GM23338 (cell line): ENCODE measurements at regions not wholly inside any gene's neighbourhood (a gene's known extent, or its start where the extent isn't known, plus 50 kb on each side); places are given as distances from the start of the nearest gene placed in this dataset.
A peak's percentile ranks its signal among the peaks of the same experiment; 100 is the strongest.

Experiments
- ATAC-seq: fragments of 200-7000 bp; cut with Tn5 transposase; 3 replicates; pipeline ENCODE4 v1.9.1; 2020
- DNase-seq: peaks from one replicate; pipeline ENCODE4 v3.0.0-alpha.2; 2015; ENCODE audit warnings: low spot score
- H2AFZ ChIP-seq: fragments of 200-600 bp; sonication (generic); 2 replicates; pipeline ENCODE4 v1.8.0; 2016; ENCODE audit warnings: antibody characterized with exemption, mild to moderate bottlenecking, moderate library complexity
- H3F3A ChIP-seq: fragments of 200-600 bp; sonication (generic); replicated peaks from 2 replicates; pipeline ENCODE4 v1.8.0; 2017; ENCODE audit warnings: antibody characterized with exemption, mixed run types, low read depth
- H3K27ac ChIP-seq: fragments of 200-600 bp; sonication (generic); 2 replicates; pipeline ENCODE4 v1.6.1; 2016; ENCODE audit warnings: low read depth
- H3K27me3 ChIP-seq: fragments of 200-600 bp; sonication (generic); 2 replicates; pipeline ENCODE4 v1.8.0; 2016; ENCODE audit warnings: mild to moderate bottlenecking, mixed run types, moderate library complexity; ENCODE audit not compliant: insufficient read depth
- H3K36me3 ChIP-seq: fragments of 200-600 bp; sonication (generic); 2 replicates; pipeline ENCODE4 v1.8.0; 2016; ENCODE audit warnings: mild to moderate bottlenecking; ENCODE audit not compliant: insufficient read depth
- H3K4me1 ChIP-seq: fragments of 200-600 bp; sonication (generic); 2 replicates; pipeline ENCODE4 v1.8.0; 2016; ENCODE audit warnings: mild to moderate bottlenecking, moderate library complexity; ENCODE audit not compliant: insufficient read depth
- H3K4me2 ChIP-seq: fragments of 200-600 bp; sonication (generic); 2 replicates; pipeline ENCODE4 v1.7.1; 2017; ENCODE audit warnings: mixed run types
- H3K4me3 ChIP-seq: fragments of 200-600 bp; sonication (generic); 2 replicates; pipeline ENCODE4 v1.6.1; 2016; ENCODE audit warnings: mixed run types
- H3K79me2 ChIP-seq: fragments of 200-600 bp; sonication (generic); replicated peaks from 2 replicates; pipeline ENCODE4 v1.8.0; 2017; ENCODE audit warnings: mild to moderate bottlenecking; ENCODE audit not compliant: insufficient read depth
- H3K9me2 ChIP-seq: fragments of 200-600 bp; sonication (generic); 2 replicates; pipeline ENCODE4 v1.8.0; 2017; ENCODE audit not compliant: insufficient read depth
- H4K20me1 ChIP-seq: fragments of 200-600 bp; sonication (generic); replicated peaks from 2 replicates; pipeline ENCODE4 v1.8.0; 2017; ENCODE audit warnings: mild to moderate bottlenecking; ENCODE audit not compliant: insufficient read depth
- H3K27ac Mint-ChIP-seq: 2 replicates; pipeline ENCODE4 v1.8.0; 2020; ENCODE audit warnings: inconsistent platforms, mild to moderate bottlenecking, moderate library complexity, mixed read lengths
- H3K27me3 Mint-ChIP-seq: 3 replicates; pipeline ENCODE4 v1.8.0; 2022; ENCODE audit warnings: low read depth, mild to moderate bottlenecking, moderate library complexity, mixed read lengths, inconsistent platforms; ENCODE audit not compliant: insufficient read depth, poor library complexity
- H3K36me3 Mint-ChIP-seq: 3 replicates; pipeline ENCODE4 v1.8.0; 2021; ENCODE audit warnings: low read depth, mild to moderate bottlenecking, inconsistent platforms, moderate library complexity, mixed read lengths
- H3K4me1 Mint-ChIP-seq: 3 replicates; pipeline ENCODE4 v1.8.0; 2020; ENCODE audit warnings: mild to moderate bottlenecking, inconsistent platforms, mixed read lengths
- H3K4me3 Mint-ChIP-seq: 3 replicates; pipeline ENCODE4 v1.8.0; 2021; ENCODE audit warnings: moderate library complexity, mild to moderate bottlenecking, inconsistent platforms, mixed read lengths
- H3K9me3 Mint-ChIP-seq: 3 replicates; pipeline ENCODE4 v1.8.0; 2020; ENCODE audit warnings: moderate library complexity, mild to moderate bottlenecking, inconsistent platforms, mixed read lengths
- CREB1 ChIP-seq: fragments of 250-450 bp; sonication (Bioruptor Pico); IDR thresholded peaks from 2 replicates; pipeline ENCODE4 v1.5.0; 2020; ENCODE audit warnings: low read depth, mild to moderate bottlenecking, moderate library complexity
- EZH2 ChIP-seq: fragments of 200-600 bp; sonication (generic); IDR thresholded peaks from one replicate; pipeline ENCODE4 v1.8.0; 2017; ENCODE audit warnings: antibody characterized with exemption, mild to moderate bottlenecking, low read depth; ENCODE audit not compliant: unreplicated experiment
- EZH2phosphoT487 ChIP-seq: fragments of 200-600 bp; sonication (generic); IDR thresholded peaks from one replicate; pipeline ENCODE4 v1.8.1; 2018; ENCODE audit warnings: antibody characterized with exemption; ENCODE audit not compliant: unreplicated experiment
- JUNB ChIP-seq: IDR thresholded peaks from one replicate; pipeline ENCODE4 v1.6.1; 2016; ENCODE audit warnings: antibody characterized with exemption; ENCODE audit not compliant: unreplicated experiment
- NANOG ChIP-seq: IDR thresholded peaks from 2 replicates; pipeline ENCODE4 v1.6.1; 2016; ENCODE audit warnings: antibody characterized with exemption, borderline replicate concordance
- POLR2AphosphoS5 ChIP-seq: IDR thresholded peaks from 2 replicates; pipeline ENCODE4 v1.6.1; 2016; ENCODE audit warnings: antibody characterized with exemption, low read depth
- STAT1 ChIP-seq: IDR thresholded peaks from one replicate; pipeline ENCODE4 v1.6.1; 2016; ENCODE audit warnings: antibody characterized with exemption; ENCODE audit not compliant: unreplicated experiment
- ZNF114 ChIP-seq: fragments of 250-450 bp; sonication (Bioruptor Pico); IDR thresholded peaks from 2 replicates; pipeline ENCODE4 v1.5.0; 2020; ENCODE audit warnings: mild to moderate bottlenecking, moderate library complexity
- ZNF331 ChIP-seq: fragments of 250-450 bp; sonication (Bioruptor Pico); IDR thresholded peaks from 2 replicates; pipeline ENCODE4 v1.5.0; 2020; ENCODE audit warnings: low read depth, mild to moderate bottlenecking, moderate library complexity
- TF ChIP-seq, protein P1 (sequence below): fragments of 250-450 bp; sonication (Bioruptor Pico); IDR thresholded peaks from 2 replicates; pipeline ENCODE4 v1.5.0; 2020; ENCODE audit warnings: mild to moderate bottlenecking, moderate library complexity
- TF ChIP-seq, protein P2 (sequence below): IDR thresholded peaks from 2 replicates; pipeline ENCODE4 v1.6.1; 2016; ENCODE audit warnings: antibody characterized with exemption
- TF ChIP-seq, protein P3 (sequence below): IDR thresholded peaks from one replicate; pipeline ENCODE4 v1.6.1; 2018; ENCODE audit warnings: antibody characterized with exemption; ENCODE audit not compliant: unreplicated experiment
- TF ChIP-seq, protein P4 (sequence below), 2 experiments: fragments of 200-600 bp in 1 of 2; sonication (generic) in 1 of 2; conservative IDR thresholded peaks; 2 replicates each; pipeline versions ENCODE4 v1.5.1 to v1.6.1; 2016 to 2017; ENCODE audit warnings: antibody characterized with exemption in 2 of 2, low read depth in 2 of 2, mild to moderate bottlenecking in 2 of 2, moderate library complexity in 1 of 2

DNA sequence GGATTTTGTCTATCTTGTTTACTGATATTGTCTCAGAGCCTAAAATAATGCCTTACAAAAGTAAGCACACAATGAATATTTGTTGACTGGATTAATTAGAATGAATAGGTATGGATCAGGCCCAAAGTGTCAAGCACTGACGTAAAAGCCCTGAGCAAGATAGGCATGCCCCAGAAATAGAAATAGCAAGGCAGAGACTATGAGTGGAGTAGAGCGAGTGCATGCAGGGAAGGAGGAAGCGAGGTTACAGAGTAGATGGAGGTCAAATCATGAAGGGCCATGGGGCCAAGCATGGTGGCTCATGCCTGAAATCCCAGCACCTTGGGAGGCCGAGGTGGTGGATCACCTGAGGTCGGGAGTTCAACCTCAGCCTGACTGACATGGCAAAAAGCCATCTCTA, 51.6 kb upstream of the SFTPD start:
- ATAC-seq (no peak), DNase-seq (no peak)
- H3K4me3 Mint-ChIP-seq = no peak overlapping the region
- Histone ChIP-seq H3F3A (no peaks in the 10 kb centered on the region), H3K79me2 (no peaks in the 10 kb centered on the region), H3K4me3 (no peak overlapping the region), H3K27me3 (no peaks in the 10 kb centered on the region), H3K9me2 (no peaks in the 10 kb centered on the region), H2AFZ (peak overlapping the region; percentile 59; the same call in 1 of the 2 replicates), H3K4me1 (no peaks in the 10 kb centered on the region), H3K36me3 (no peaks in the 10 kb centered on the region), H3K27ac (no peak overlapping the region), H3K4me2 (no peak overlapping the region), H4K20me1 (no peaks in the 10 kb centered on the region)
- no peaks in the 10 kb centered on the region; the same call in 2 of the 3 replicates for H3K4me1 Mint-ChIP-seq
- no peak overlapping the region for H3K27ac Mint-ChIP-seq
- TF ChIP-seq, protein P1, sequence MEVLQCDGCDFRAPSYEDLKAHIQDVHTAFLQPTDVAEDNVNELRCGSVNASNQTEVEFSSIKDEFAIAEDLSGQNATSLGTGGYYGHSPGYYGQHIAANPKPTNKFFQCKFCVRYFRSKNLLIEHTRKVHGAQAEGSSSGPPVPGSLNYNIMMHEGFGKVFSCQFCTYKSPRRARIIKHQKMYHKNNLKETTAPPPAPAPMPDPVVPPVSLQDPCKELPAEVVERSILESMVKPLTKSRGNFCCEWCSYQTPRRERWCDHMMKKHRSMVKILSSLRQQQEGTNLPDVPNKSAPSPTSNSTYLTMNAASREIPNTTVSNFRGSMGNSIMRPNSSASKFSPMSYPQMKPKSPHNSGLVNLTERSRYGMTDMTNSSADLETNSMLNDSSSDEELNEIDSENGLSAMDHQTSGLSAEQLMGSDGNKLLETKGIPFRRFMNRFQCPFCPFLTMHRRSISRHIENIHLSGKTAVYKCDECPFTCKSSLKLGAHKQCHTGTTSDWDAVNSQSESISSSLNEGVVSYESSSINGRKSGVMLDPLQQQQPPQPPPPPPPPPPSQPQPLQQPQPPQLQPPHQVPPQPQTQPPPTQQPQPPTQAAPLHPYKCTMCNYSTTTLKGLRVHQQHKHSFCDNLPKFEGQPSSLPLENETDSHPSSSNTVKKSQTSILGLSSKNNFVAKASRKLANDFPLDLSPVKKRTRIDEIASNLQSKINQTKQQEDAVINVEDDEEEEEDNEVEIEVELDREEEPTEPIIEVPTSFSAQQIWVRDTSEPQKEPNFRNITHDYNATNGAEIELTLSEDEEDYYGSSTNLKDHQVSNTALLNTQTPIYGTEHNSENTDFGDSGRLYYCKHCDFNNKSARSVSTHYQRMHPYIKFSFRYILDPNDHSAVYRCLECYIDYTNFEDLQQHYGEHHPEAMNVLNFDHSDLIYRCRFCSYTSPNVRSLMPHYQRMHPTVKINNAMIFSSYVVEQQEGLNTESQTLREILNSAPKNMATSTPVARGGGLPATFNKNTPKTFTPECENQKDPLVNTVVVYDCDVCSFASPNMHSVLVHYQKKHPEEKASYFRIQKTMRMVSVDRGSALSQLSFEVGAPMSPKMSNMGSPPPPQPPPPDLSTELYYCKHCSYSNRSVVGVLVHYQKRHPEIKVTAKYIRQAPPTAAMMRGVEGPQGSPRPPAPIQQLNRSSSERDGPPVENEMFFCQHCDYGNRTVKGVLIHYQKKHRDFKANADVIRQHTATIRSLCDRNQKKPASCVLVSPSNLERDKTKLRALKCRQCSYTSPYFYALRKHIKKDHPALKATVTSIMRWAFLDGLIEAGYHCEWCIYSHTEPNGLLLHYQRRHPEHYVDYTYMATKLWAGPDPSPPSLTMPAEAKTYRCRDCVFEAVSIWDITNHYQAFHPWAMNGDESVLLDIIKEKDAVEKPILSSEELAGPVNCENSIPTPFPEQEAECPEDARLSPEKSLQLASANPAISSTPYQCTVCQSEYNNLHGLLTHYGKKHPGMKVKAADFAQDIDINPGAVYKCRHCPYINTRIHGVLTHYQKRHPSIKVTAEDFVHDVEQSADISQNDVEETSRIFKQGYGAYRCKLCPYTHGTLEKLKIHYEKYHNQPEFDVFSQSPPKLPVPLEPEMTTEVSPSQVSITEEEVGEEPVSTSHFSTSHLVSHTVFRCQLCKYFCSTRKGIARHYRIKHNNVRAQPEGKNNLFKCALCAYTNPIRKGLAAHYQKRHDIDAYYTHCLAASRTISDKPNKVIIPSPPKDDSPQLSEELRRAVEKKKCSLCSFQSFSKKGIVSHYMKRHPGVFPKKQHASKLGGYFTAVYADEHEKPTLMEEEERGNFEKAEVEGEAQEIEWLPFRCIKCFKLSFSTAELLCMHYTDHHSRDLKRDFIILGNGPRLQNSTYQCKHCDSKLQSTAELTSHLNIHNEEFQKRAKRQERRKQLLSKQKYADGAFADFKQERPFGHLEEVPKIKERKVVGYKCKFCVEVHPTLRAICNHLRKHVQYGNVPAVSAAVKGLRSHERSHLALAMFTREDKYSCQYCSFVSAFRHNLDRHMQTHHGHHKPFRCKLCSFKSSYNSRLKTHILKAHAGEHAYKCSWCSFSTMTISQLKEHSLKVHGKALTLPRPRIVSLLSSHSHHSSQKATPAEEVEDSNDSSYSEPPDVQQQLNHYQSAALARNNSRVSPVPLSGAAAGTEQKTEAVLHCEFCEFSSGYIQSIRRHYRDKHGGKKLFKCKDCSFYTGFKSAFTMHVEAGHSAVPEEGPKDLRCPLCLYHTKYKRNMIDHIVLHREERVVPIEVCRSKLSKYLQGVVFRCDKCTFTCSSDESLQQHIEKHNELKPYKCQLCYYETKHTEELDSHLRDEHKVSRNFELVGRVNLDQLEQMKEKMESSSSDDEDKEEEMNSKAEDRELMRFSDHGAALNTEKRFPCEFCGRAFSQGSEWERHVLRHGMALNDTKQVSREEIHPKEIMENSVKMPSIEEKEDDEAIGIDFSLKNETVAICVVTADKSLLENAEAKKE = no peak
- no peak for TF ChIP-seq EZH2
- no peak for TF ChIP-seq EZH2phosphoT487
- no peak for TF ChIP-seq ZNF114 (CRISPR knock-in tag)
- TF ChIP-seq JUNB = no peak
- no peak for TF ChIP-seq NANOG
- no peak for TF ChIP-seq POLR2AphosphoS5
- TF ChIP-seq, protein P2, sequence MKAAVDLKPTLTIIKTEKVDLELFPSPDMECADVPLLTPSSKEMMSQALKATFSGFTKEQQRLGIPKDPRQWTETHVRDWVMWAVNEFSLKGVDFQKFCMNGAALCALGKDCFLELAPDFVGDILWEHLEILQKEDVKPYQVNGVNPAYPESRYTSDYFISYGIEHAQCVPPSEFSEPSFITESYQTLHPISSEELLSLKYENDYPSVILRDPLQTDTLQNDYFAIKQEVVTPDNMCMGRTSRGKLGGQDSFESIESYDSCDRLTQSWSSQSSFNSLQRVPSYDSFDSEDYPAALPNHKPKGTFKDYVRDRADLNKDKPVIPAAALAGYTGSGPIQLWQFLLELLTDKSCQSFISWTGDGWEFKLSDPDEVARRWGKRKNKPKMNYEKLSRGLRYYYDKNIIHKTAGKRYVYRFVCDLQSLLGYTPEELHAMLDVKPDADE = no peak
- TF ChIP-seq ZNF331 (CRISPR knock-in tag) = no peak
- TF ChIP-seq, protein P3, sequence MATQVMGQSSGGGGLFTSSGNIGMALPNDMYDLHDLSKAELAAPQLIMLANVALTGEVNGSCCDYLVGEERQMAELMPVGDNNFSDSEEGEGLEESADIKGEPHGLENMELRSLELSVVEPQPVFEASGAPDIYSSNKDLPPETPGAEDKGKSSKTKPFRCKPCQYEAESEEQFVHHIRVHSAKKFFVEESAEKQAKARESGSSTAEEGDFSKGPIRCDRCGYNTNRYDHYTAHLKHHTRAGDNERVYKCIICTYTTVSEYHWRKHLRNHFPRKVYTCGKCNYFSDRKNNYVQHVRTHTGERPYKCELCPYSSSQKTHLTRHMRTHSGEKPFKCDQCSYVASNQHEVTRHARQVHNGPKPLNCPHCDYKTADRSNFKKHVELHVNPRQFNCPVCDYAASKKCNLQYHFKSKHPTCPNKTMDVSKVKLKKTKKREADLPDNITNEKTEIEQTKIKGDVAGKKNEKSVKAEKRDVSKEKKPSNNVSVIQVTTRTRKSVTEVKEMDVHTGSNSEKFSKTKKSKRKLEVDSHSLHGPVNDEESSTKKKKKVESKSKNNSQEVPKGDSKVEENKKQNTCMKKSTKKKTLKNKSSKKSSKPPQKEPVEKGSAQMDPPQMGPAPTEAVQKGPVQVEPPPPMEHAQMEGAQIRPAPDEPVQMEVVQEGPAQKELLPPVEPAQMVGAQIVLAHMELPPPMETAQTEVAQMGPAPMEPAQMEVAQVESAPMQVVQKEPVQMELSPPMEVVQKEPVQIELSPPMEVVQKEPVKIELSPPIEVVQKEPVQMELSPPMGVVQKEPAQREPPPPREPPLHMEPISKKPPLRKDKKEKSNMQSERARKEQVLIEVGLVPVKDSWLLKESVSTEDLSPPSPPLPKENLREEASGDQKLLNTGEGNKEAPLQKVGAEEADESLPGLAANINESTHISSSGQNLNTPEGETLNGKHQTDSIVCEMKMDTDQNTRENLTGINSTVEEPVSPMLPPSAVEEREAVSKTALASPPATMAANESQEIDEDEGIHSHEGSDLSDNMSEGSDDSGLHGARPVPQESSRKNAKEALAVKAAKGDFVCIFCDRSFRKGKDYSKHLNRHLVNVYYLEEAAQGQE = no peak
- TF ChIP-seq CREB1 (CRISPR knock-in tag) = no peak
- no peak for TF ChIP-seq STAT1
- TF ChIP-seq, protein P4, sequence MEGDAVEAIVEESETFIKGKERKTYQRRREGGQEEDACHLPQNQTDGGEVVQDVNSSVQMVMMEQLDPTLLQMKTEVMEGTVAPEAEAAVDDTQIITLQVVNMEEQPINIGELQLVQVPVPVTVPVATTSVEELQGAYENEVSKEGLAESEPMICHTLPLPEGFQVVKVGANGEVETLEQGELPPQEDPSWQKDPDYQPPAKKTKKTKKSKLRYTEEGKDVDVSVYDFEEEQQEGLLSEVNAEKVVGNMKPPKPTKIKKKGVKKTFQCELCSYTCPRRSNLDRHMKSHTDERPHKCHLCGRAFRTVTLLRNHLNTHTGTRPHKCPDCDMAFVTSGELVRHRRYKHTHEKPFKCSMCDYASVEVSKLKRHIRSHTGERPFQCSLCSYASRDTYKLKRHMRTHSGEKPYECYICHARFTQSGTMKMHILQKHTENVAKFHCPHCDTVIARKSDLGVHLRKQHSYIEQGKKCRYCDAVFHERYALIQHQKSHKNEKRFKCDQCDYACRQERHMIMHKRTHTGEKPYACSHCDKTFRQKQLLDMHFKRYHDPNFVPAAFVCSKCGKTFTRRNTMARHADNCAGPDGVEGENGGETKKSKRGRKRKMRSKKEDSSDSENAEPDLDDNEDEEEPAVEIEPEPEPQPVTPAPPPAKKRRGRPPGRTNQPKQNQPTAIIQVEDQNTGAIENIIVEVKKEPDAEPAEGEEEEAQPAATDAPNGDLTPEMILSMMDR (conservative IDR thresholded peaks at IDR 0.05; ENCODE audit: low read depth in 2 of 2) = no peak
- peaks cover 2% of the 10 kb centered on the region for H3K27me3 Mint-ChIP-seq
- H3K9me3 Mint-ChIP-seq = no peaks in the 10 kb centered on the region
- H3K36me3 Mint-ChIP-seq = no peaks in the 10 kb centered on the region
